Testis (tissue), 2 donors: ENCODE measurements at regions not wholly inside any gene's neighbourhood (a gene's known extent, or its start where the extent isn't known, plus 50 kb on each side); places are given as distances from the start of the nearest gene placed in this dataset.

Experiments
- DNase-seq: peaks from one replicate; pipeline ENCODE4 v3.0.0-alpha.2; 2019
- H3K27ac ChIP-seq, 2 donors: fragments of 200-600 bp; sonication (generic); one replicate each; pipeline ENCODE4 v1.5.1; 2019
- H3K27me3 ChIP-seq: fragments of 200-600 bp; sonication (generic); one replicate; pipeline ENCODE4 v1.5.1; 2019
- H3K36me3 ChIP-seq: fragments of 200-600 bp; sonication (generic); one replicate; pipeline ENCODE4 v1.5.1; 2017; ENCODE audit warnings: low read depth; ENCODE audit errors: missing control alignments
- H3K4me1 ChIP-seq: fragments of 200-600 bp; sonication (generic); one replicate; pipeline ENCODE4 v1.5.1; 2019
- H3K4me3 ChIP-seq, 2 donors: fragments of 200-600 bp; sonication (generic); one replicate each; pipeline ENCODE4 v1.5.1; 2017 to 2019
- H3K9me3 ChIP-seq: fragments of 200-600 bp; sonication (generic); one replicate; pipeline ENCODE4 v1.5.1; 2017
- POLR2A ChIP-seq: fragments of 450-650 bp; IDR thresholded peaks from one replicate; pipeline ENCODE4 v1.6.1; 2017; ENCODE audit warnings: antibody characterized with exemption, mild to moderate bottlenecking, moderate library complexity
- WGBS, 2 donors: methylation state at CpG; one replicate each; pipeline ENCODE4 v1.1.5; 2018; 5-methylcytosine and 5-hydroxymethylcytosine counted together
- intact Hi-C: fragments of 100-400 bp; cut with DNase I; formaldehyde crosslinking; loops from one replicate; pipeline ENCODE4 v1.15.1; 2023; ENCODE audit warnings: low total_unique reads
- TF ChIP-seq, protein P1 (sequence below), 3 experiments: fragments of 450-650 bp in 2 of 3; fragments of 200-600 bp in 1 of 3; sonication (generic) in 1 of 3; IDR thresholded peaks; one replicate each; pipeline ENCODE4 v1.5.1; 2016 to 2019; ENCODE audit warnings: antibody characterized with exemption in 3 of 3, mild to moderate bottlenecking in 2 of 3, moderate library complexity in 1 of 3

DNA sequence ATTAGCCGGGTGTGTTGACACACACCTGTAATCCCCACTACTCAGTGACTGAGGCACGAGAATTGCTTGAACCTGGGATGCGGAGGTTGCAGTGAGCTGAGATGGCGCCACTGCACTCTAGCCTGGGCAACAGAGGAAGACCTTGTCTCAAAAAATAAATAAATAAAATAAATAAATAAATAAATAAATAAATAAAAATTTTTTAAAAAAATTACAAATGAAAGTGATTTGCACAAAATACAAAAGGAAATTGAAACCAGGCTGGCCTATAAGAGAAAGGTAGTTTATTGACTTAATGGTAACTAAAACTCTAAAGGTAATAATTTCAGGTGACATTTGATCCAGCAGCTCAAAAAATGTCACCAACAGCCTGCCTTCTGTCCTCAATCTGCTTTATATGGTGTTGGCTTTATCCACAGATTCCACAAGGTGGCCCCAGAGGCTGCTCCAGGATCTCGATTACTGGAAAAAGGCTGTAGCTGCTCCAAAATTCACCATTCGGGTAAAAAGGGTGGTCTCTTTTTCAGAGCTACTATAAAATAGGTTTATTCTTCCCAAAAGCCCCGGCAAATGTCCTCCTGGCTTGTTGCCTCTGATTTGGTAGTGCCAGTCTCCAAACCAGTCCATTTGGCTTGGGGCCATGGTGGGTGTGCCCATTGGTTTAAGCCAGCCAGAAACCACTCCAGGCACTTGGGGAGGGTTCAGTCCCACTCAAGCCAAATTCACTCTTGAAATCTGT, 61.4 kb upstream of the TRIM2 start:
- WGBS, 2 donors = 60 to 61% methylated on average over 7 of the region's 7 CpGs
- TF ChIP-seq, protein P1, sequence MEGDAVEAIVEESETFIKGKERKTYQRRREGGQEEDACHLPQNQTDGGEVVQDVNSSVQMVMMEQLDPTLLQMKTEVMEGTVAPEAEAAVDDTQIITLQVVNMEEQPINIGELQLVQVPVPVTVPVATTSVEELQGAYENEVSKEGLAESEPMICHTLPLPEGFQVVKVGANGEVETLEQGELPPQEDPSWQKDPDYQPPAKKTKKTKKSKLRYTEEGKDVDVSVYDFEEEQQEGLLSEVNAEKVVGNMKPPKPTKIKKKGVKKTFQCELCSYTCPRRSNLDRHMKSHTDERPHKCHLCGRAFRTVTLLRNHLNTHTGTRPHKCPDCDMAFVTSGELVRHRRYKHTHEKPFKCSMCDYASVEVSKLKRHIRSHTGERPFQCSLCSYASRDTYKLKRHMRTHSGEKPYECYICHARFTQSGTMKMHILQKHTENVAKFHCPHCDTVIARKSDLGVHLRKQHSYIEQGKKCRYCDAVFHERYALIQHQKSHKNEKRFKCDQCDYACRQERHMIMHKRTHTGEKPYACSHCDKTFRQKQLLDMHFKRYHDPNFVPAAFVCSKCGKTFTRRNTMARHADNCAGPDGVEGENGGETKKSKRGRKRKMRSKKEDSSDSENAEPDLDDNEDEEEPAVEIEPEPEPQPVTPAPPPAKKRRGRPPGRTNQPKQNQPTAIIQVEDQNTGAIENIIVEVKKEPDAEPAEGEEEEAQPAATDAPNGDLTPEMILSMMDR (IDR thresholded peaks at IDR 0.05) = peak; percentile 68 to 79 (median 76)
- TF ChIP-seq POLR2A = no peak
- peaks cover 7% of the 10 kb centered on the region for H3K4me1 ChIP-seq
- no peaks in the 10 kb centered on the region for H3K9me3 ChIP-seq
- H3K36me3 ChIP-seq = no peaks in the 10 kb centered on the region
- H3K27me3 ChIP-seq = no peaks in the 10 kb centered on the region
- intact Hi-C loops = loop anchor here (10.0 kb wide), 1 partner anchor 182 kb away; no protein-coding TSS in a partner anchor
- peak; percentile 73 for DNase-seq
- H3K27ac ChIP-seq = no peak overlapping the region
- no peak overlapping the region for H3K4me3 ChIP-seq

GRCh38 chr4:153143527-153144348, 60.5 kb upstream of the TRIM2 start:
- no peak for TF ChIP-seq POLR2A
- TF ChIP-seq, protein P1 (IDR thresholded peaks at IDR 0.05) = no peak
- WGBS, 2 donors = 38 to 40% methylated on average over 7 of the region's 7 CpGs
- DNase-seq = no peak
- Histone ChIP-seq H3K27ac (no peak overlapping the region), H3K9me3 (no peaks in the 10 kb centered on the region), H3K36me3 (no peaks in the 10 kb centered on the region), H3K27me3 (no peaks in the 10 kb centered on the region), H3K4me3 (no peak overlapping the region), H3K4me1 (peaks cover 7% of the 10 kb centered on the region)
- intact Hi-C loops = loop anchor here (10.0 kb wide), 1 partner anchor 181 kb away; no protein-coding TSS in a partner anchor

DNA sequence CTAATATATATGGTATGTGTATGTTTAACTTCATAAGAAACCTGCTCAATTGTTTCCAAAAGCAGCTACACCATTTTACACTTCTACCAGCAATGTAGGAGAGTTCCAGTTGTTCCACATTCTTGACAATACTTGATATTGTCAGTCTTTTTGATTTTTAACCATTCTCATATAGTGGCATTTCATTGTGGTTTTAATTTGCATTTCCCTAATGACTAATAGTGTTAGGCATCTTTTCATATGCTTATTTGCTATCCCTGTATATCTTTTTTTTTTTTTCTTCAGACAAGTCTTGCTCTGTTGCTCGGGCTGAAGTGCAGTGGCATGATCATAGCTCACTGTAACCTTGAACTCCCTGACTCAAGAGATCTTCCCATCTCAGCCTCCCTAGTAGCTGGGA, 58.2 kb upstream of the TRIM2 start:
- intact Hi-C loops = loop anchor here (10.0 kb wide), 1 partner anchor 179 kb away; no protein-coding TSS in a partner anchor
- TF ChIP-seq POLR2A = no peak
- TF ChIP-seq, protein P1 (IDR thresholded peaks at IDR 0.05) = no peak
- no peaks in the 10 kb centered on the region for H3K27me3 ChIP-seq
- DNase-seq = no peak
- no peak overlapping the region for H3K27ac ChIP-seq
- peaks cover 7% of the 10 kb centered on the region for H3K4me1 ChIP-seq
- no peaks in the 10 kb centered on the region for H3K9me3 ChIP-seq
- no peak overlapping the region for H3K4me3 ChIP-seq
- WGBS, 2 donors = 61 to 75% methylated on average over 1 of the region's 1 CpG
- no peaks in the 10 kb centered on the region for H3K36me3 ChIP-seq

DNA sequence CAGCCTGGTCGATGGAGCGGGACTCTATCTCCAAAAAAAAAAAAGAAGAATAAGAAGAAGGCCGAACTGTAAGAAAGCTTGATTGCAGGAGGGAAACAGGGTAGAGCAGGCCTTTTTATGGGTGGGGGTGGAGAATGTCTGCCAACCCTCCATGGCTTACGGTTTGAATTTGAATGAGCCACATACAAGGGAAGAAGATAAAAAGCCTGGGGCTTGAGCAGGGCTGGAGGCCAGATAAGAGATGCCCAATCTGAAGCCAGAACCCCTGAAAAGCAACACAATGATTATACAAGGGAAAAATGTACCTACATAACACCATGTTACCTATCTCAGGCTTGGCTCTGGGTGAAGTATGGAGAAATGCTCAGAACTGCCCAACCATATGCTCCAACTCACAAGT, 57.3 kb upstream of the TRIM2 start:
- Histone ChIP-seq H3K9me3 (no peaks in the 10 kb centered on the region), H3K4me3 (no peak overlapping the region), H3K36me3 (no peaks in the 10 kb centered on the region), H3K27me3 (no peaks in the 10 kb centered on the region), H3K4me1 (peaks cover 7% of the 10 kb centered on the region), H3K27ac (no peak overlapping the region)
- intact Hi-C loops = loop anchor here (10.0 kb wide), 1 partner anchor 178 kb away; no protein-coding TSS in a partner anchor
- TF ChIP-seq, protein P1 (IDR thresholded peaks at IDR 0.05) = no peak
- no peak for TF ChIP-seq POLR2A
- no peak for DNase-seq
- 92 to 94% methylated on average over 4 of the region's 4 CpGs for WGBS, 2 donors
